ENCODE measurements at regions not wholly inside any gene's neighbourhood (a gene's known extent, or its start where the extent isn't known, plus 50 kb on each side); places are given as distances from the start of the nearest gene placed in this dataset.

- H3F3A ChIP-seq (ENCODE audit: insufficient read depth) = no peaks in the 10 kb centered on the region
- H3K4me3 ChIP-seq (ENCODE audit: insufficient read depth, low read length, poor library complexity, severe bottlenecking) = no peak overlapping the region
- H3K36me3 ChIP-seq (ENCODE audit: low read length) = no peaks in the 10 kb centered on the region
Observed at GRCh38 chr2:204086167-204086566, 149.6 kb downstream of the ICOS start.

GRCh38 chr2:204089105-204089504 lies 152.5 kb downstream of the ICOS start:
- Histone ChIP-seq H3K27ac (ENCODE audit: low read depth, low read length) (no peak overlapping the region), H3K9me3 (ENCODE audit: insufficient read depth, low read length) (no peaks in the 10 kb centered on the region), H3K4me3 (ENCODE audit: insufficient read depth, low read length, poor library complexity, severe bottlenecking) (no peak overlapping the region), H3F3A (ENCODE audit: insufficient read depth) (no peaks in the 10 kb centered on the region), H3K9ac (ENCODE audit: low read length) (no peak overlapping the region), H3K36me3 (ENCODE audit: low read length) (no peaks in the 10 kb centered on the region), H3K4me2 (ENCODE audit: low read depth, low read length, poor library complexity, severe bottlenecking) (no peak overlapping the region), H3K79me2 (ENCODE audit: insufficient read depth, low read length) (no peaks in the 10 kb centered on the region), H3K27me3 (ENCODE audit: low read length) (no peaks in the 10 kb centered on the region), H4K20me1 (ENCODE audit: low read depth, low read length) (no peaks in the 10 kb centered on the region), H2AFZ (ENCODE audit: low read depth, low read length, severe bottlenecking) (no peak overlapping the region), H3K9me2 (replicated peaks; ENCODE audit: insufficient read depth, low read length) (no peaks in the 10 kb centered on the region)
- no peak for TF ChIP-seq CTCF (IDR thresholded peaks at IDR 0.05; ENCODE audit: insufficient read depth, low read length, poor library complexity, severe bottlenecking)
- no peak for TF ChIP-seq EZH2phosphoT487 (conservative IDR thresholded peaks at IDR 0.05; ENCODE audit: low read length)

More at GRCh38 chr2:204086167-204086566, 149.6 kb downstream of the ICOS start:
- TF ChIP-seq CTCF (IDR thresholded peaks at IDR 0.05; ENCODE audit: insufficient read depth, low read length, poor library complexity, severe bottlenecking) (no peak), EZH2phosphoT487 (conservative IDR thresholded peaks at IDR 0.05; ENCODE audit: low read length) (no peak)
- Histone ChIP-seq H4K20me1 (ENCODE audit: low read depth, low read length) (no peaks in the 10 kb centered on the region), H3K4me2 (ENCODE audit: low read depth, low read length, poor library complexity, severe bottlenecking) (no peak overlapping the region), H2AFZ (ENCODE audit: low read depth, low read length, severe bottlenecking) (no peak overlapping the region), H3K9me2 (replicated peaks; ENCODE audit: insufficient read depth, low read length) (no peaks in the 10 kb centered on the region), H3K27me3 (ENCODE audit: low read length) (no peaks in the 10 kb centered on the region), H3K27ac (ENCODE audit: low read depth, low read length) (no peak overlapping the region), H3K79me2 (ENCODE audit: insufficient read depth, low read length) (no peaks in the 10 kb centered on the region), H3K9me3 (ENCODE audit: insufficient read depth, low read length) (no peaks in the 10 kb centered on the region), H3K9ac (ENCODE audit: low read length) (no peak overlapping the region)

GRCh38 chr2:204089574-204089973 lies 153.0 kb downstream of the ICOS start:
- Histone ChIP-seq H3K36me3 (ENCODE audit: low read length) (no peaks in the 10 kb centered on the region), H4K20me1 (ENCODE audit: low read depth, low read length) (no peaks in the 10 kb centered on the region), H3K27me3 (ENCODE audit: low read length) (no peaks in the 10 kb centered on the region), H3K79me2 (ENCODE audit: insufficient read depth, low read length) (no peaks in the 10 kb centered on the region), H3K9me3 (ENCODE audit: insufficient read depth, low read length) (no peaks in the 10 kb centered on the region), H2AFZ (ENCODE audit: low read depth, low read length, severe bottlenecking) (no peak overlapping the region), H3K9me2 (replicated peaks; ENCODE audit: insufficient read depth, low read length) (no peaks in the 10 kb centered on the region), H3F3A (ENCODE audit: insufficient read depth) (no peaks in the 10 kb centered on the region), H3K4me2 (ENCODE audit: low read depth, low read length, poor library complexity, severe bottlenecking) (no peak overlapping the region), H3K27ac (ENCODE audit: low read depth, low read length) (no peak overlapping the region), H3K9ac (ENCODE audit: low read length) (no peak overlapping the region), H3K4me3 (ENCODE audit: insufficient read depth, low read length, poor library complexity, severe bottlenecking) (no peak overlapping the region)
- TF ChIP-seq EZH2phosphoT487 (conservative IDR thresholded peaks at IDR 0.05; ENCODE audit: low read length) = no peak
- TF ChIP-seq CTCF (IDR thresholded peaks at IDR 0.05; ENCODE audit: insufficient read depth, low read length, poor library complexity, severe bottlenecking) = no peak
